ENCODE measurements at regions not wholly inside any gene's neighbourhood (a gene's known extent, or its start where the extent isn't known, plus 50 kb on each side); places are given as distances from the start of the nearest gene placed in this dataset.
A peak's percentile ranks its signal among the peaks of the same experiment; 100 is the strongest.

DNA sequence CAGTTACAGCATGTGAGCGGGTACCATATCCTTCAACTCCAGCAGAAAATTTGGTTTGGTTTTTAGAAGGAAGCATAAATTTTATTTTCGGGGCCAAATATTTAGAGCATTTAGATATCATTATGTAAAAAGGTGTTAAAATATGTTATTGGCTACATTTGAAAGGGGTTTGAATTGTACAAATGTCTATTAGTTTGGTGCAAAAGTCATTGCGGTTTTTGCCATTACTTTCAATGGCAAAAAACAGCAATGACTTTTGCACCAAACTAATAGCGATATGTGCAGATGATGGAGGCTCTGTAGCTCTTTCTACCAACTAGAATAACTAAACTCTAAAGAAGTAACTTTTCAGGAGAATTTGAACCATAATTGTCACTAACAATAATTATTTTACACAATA is 1666.2 kb upstream of the SLC39A10 start:
- Histone ChIP-seq H3K36me3 (ENCODE audit: control insufficient read depth in 3 of 3, insufficient read depth in 2 of 3, low read depth in 1 of 3, low read length in 3 of 3) (no peaks in the 10 kb centered on the region), H3K9me3 (ENCODE audit: control insufficient read depth in 2 of 2, insufficient read depth in 1 of 2, low read depth in 1 of 2, low read length in 1 of 2) (no peaks in the 10 kb centered on the region), H3K27me3 (ENCODE audit: control insufficient read depth in 3 of 3, insufficient read depth in 3 of 3, low read length in 3 of 3) (no peaks in the 10 kb centered on the region), H3K4me3 (ENCODE audit: low read depth in 1 of 3, low read length in 3 of 3) (no peak overlapping the region), H3K27ac (ENCODE audit: low read depth in 1 of 3, low read length in 2 of 3) (no peak overlapping the region), H3K4me1 (ENCODE audit: control insufficient read depth in 3 of 3, insufficient read depth in 2 of 3, low read depth in 1 of 3, low read length in 2 of 3) (no peaks in the 10 kb centered on the region)
- no peak for FAIRE-seq
- 63 to 70% (median 70%) methylated on average over 4 of the region's 4 CpGs for WGBS, 3 donors
- DNase-seq = no peak

DNA sequence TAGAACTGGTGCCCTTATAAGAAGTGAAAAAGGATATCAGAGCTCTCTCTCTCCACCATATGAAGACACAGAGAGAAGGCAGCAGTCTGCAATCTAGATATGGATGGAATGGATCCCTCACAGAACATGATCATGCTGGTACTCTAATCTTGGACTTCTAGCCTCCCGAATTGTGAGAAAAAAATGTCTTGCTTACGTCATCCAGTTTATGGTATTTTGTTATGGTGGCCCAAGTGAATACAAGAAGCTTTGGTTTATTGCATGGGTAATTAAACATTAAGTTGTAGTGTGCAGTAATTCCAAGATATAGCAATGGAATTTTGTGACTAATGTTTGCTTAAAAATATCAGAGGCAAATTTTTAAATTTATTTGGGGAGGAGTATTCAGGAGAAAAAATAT is 1667.4 kb upstream of the SLC39A10 start:
- DNase-seq (no peak), FAIRE-seq (no peak)
- WGBS, 3 donors = 81 to 85% (median 82%) methylated on average over 2 of the region's 2 CpGs
- no peak overlapping the region for H3K27ac ChIP-seq (ENCODE audit: low read depth in 1 of 3, low read length in 2 of 3)
- no peaks in the 10 kb centered on the region for H3K4me1 ChIP-seq (ENCODE audit: control insufficient read depth in 3 of 3, insufficient read depth in 2 of 3, low read depth in 1 of 3, low read length in 2 of 3)
- no peaks in the 10 kb centered on the region for H3K27me3 ChIP-seq (ENCODE audit: control insufficient read depth in 3 of 3, insufficient read depth in 3 of 3, low read length in 3 of 3)
- no peak overlapping the region for H3K4me3 ChIP-seq (ENCODE audit: low read depth in 1 of 3, low read length in 3 of 3)
- no peaks in the 10 kb centered on the region for H3K36me3 ChIP-seq (ENCODE audit: control insufficient read depth in 3 of 3, insufficient read depth in 2 of 3, low read depth in 1 of 3, low read length in 3 of 3)
- no peaks in the 10 kb centered on the region for H3K9me3 ChIP-seq (ENCODE audit: control insufficient read depth in 2 of 2, insufficient read depth in 1 of 2, low read depth in 1 of 2, low read length in 1 of 2)

DNA sequence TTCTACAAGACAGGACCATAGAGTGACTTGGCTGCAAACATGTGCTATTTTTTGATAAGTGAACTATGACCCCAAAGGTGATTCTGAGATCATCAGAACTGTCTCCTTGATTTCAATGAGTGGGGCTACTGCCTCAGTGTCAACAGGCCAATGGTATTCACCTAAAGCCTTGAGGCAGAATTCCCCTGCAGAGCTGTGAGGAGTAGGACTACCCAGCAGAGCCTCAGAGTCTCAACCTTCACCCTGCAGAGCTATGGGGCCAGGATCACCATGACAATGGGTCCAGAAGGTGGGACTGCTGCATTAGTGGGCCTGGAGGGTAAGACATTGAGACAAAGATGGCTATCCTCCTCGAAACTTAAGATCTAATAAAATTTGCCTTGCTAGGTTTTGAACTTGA is 1668.2 kb upstream of the SLC39A10 start:
- no peak for FAIRE-seq
- H3K27me3 ChIP-seq (ENCODE audit: control insufficient read depth in 3 of 3, insufficient read depth in 3 of 3, low read length in 3 of 3) = no peaks in the 10 kb centered on the region
- WGBS, 3 donors = 28 to 75% (median 45%) methylated on average over 1 of the region's 1 CpG

DNA sequence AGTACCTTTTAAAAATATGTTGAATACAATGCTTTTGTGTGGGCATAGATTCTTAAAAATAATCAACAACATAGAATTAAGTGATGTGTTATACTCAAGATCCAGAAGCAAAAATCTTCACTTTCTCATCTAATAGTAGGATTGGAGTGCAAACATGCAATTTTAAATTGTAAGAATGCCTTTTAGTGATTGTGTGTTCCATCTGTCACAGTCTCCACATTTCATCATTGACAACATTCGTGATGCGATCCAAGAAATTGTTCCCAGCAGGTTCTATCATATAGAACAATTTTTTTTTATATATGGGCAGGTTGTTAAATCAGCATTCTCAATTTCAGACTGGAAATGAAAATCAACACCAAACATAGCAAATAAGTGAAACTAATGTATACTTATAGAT is 1671.8 kb upstream of the SLC39A10 start:
- Histone ChIP-seq H3K27me3 (ENCODE audit: control insufficient read depth in 3 of 3, insufficient read depth in 3 of 3, low read length in 3 of 3) (no peaks in the 10 kb centered on the region), H3K4me1 (ENCODE audit: control insufficient read depth in 3 of 3, insufficient read depth in 2 of 3, low read depth in 1 of 3, low read length in 2 of 3) (no peaks in the 10 kb centered on the region), H3K27ac (ENCODE audit: low read depth in 1 of 3, low read length in 2 of 3) (no peak overlapping the region), H3K9me3 (ENCODE audit: control insufficient read depth in 2 of 2, insufficient read depth in 1 of 2, low read depth in 1 of 2, low read length in 1 of 2) (no peaks in the 10 kb centered on the region), H3K36me3 (ENCODE audit: control insufficient read depth in 3 of 3, insufficient read depth in 2 of 3, low read depth in 1 of 3, low read length in 3 of 3) (no peaks in the 10 kb centered on the region), H3K4me3 (ENCODE audit: low read depth in 1 of 3, low read length in 3 of 3) (no peak overlapping the region)
- no peak for DNase-seq
- 89 to 90% (median 89%) methylated on average over 2 of the region's 2 CpGs for WGBS, 3 donors
- no peak for FAIRE-seq

More for the DNA sequence above, 1668.2 kb upstream of the SLC39A10 start:
- no peak overlapping the region for H3K27ac ChIP-seq (ENCODE audit: low read depth in 1 of 3, low read length in 2 of 3)
- no peaks in the 10 kb centered on the region for H3K4me1 ChIP-seq (ENCODE audit: control insufficient read depth in 3 of 3, insufficient read depth in 2 of 3, low read depth in 1 of 3, low read length in 2 of 3)
- no peaks in the 10 kb centered on the region for H3K9me3 ChIP-seq (ENCODE audit: control insufficient read depth in 2 of 2, insufficient read depth in 1 of 2, low read depth in 1 of 2, low read length in 1 of 2)
- no peak for DNase-seq
- no peaks in the 10 kb centered on the region for H3K36me3 ChIP-seq (ENCODE audit: control insufficient read depth in 3 of 3, insufficient read depth in 2 of 3, low read depth in 1 of 3, low read length in 3 of 3)
- no peak overlapping the region for H3K4me3 ChIP-seq (ENCODE audit: low read depth in 1 of 3, low read length in 3 of 3)

DNA sequence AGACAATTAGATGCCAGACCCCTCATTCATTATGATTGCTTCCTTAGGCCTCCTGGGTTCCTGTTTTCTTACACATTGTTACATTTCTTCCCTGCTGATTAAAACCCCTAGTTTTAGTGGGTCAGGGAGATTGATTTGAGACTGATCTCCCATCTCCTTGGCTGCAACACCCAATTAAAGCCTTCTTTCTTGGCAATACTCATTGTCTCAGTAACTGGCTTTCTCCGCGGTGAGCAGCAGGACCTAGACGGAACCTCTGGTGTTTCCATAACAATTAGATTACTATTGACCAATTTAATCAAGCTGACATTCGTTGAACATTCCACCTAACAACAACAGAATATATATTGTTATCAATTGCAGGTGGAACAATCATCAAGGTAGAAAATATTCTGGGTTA is 1676.4 kb upstream of the SLC39A10 start:
- H3K27me3 ChIP-seq (ENCODE audit: control insufficient read depth in 3 of 3, insufficient read depth in 3 of 3, low read length in 3 of 3) = no peaks in the 10 kb centered on the region
- no peak for DNase-seq
- 74 to 81% (median 76%) methylated on average over 4 of the region's 4 CpGs for WGBS, 3 donors
- no peaks in the 10 kb centered on the region for H3K9me3 ChIP-seq (ENCODE audit: control insufficient read depth in 2 of 2, insufficient read depth in 1 of 2, low read depth in 1 of 2, low read length in 1 of 2)
- no peak overlapping the region for H3K4me3 ChIP-seq (ENCODE audit: low read depth in 1 of 3, low read length in 3 of 3)
- no peaks in the 10 kb centered on the region for H3K36me3 ChIP-seq (ENCODE audit: control insufficient read depth in 3 of 3, insufficient read depth in 2 of 3, low read depth in 1 of 3, low read length in 3 of 3)
- no peak overlapping the region for H3K27ac ChIP-seq (ENCODE audit: low read depth in 1 of 3, low read length in 2 of 3)
- no peaks in the 10 kb centered on the region for H3K4me1 ChIP-seq (ENCODE audit: control insufficient read depth in 3 of 3, insufficient read depth in 2 of 3, low read depth in 1 of 3, low read length in 2 of 3)
- FAIRE-seq = no peak

DNA sequence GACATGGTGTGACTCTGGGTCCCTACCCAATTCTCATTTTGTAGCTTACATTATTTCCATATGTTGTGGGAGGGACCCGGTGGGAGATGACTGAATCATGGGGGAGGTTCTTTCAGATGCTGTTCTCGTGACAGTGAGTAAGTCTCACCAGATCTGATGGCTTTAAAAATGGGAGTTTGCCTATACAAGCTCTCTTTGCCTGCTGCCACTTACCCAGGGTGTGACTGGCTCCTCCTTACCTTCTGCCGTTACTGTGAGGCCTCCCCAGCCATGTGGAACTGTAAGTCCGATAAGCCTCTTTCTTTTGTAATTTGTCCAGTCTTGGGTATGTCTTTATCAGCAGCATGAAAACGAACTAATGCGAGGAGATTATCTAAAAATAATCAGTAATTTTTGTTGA is 1683.2 kb upstream of the SLC39A10 start:
- FAIRE-seq = no peak
- Histone ChIP-seq H3K36me3 (ENCODE audit: control insufficient read depth in 3 of 3, insufficient read depth in 2 of 3, low read depth in 1 of 3, low read length in 3 of 3) (no peaks in the 10 kb centered on the region), H3K4me3 (ENCODE audit: low read depth in 1 of 3, low read length in 3 of 3) (no peak overlapping the region), H3K27me3 (ENCODE audit: control insufficient read depth in 3 of 3, insufficient read depth in 3 of 3, low read length in 3 of 3) (no peaks in the 10 kb centered on the region), H3K9me3 (ENCODE audit: control insufficient read depth in 2 of 2, insufficient read depth in 1 of 2, low read depth in 1 of 2, low read length in 1 of 2) (no peaks in the 10 kb centered on the region), H3K4me1 (ENCODE audit: control insufficient read depth in 3 of 3, insufficient read depth in 2 of 3, low read depth in 1 of 3, low read length in 2 of 3) (no peaks in the 10 kb centered on the region), H3K27ac (ENCODE audit: low read depth in 1 of 3, low read length in 2 of 3) (no peak overlapping the region)
- WGBS, 3 donors = 60 to 79% (median 71%) methylated on average over 6 of the region's 6 CpGs
- DNase-seq = no peak

DNA sequence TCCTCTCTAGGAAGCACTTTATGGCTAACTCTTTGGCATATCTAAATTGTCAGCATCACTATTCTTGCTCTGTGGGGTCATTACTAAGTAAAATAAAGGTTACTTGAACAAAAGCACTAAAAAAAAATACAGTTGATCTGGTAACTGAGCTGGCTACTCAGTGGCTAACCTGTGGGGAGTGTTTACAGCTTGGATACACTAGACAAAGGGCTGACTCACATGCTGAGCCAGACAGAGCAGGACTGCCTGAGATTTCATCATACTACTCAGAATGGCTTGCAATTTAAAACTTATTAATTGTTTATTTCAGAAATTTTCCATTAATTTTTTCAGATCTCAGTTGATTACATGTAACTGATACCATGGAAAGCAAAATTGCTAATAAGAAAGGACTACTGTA is 1690.4 kb upstream of the SLC39A10 start:
- FAIRE-seq = no peak

DNA sequence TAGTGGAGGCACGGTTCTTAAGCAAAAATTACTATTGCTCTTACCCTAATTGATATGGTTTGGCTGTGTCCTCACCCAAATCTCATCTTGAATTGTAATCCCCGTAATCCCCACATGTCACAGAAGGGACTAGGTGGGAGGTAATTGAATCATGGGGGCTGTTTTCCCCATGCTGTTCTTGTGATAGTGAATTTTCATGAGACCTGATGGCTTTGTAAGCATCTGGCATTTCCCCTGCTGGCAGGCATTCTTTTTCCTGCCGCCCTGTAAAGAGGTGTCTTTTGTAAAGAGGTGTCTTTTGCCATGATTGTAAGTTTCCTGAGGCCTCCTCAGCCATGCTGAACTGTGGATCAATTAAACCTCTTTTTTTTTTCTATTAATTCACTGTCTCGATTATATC is 1691.8 kb upstream of the SLC39A10 start:
- no peak for DNase-seq
- WGBS, 3 donors = 69 to 71% (median 71%) methylated on average over 4 of the region's 4 CpGs
- Histone ChIP-seq H3K36me3 (ENCODE audit: control insufficient read depth in 3 of 3, insufficient read depth in 2 of 3, low read depth in 1 of 3, low read length in 3 of 3) (no peaks in the 10 kb centered on the region), H3K9me3 (ENCODE audit: control insufficient read depth in 2 of 2, insufficient read depth in 1 of 2, low read depth in 1 of 2, low read length in 1 of 2) (no peaks in the 10 kb centered on the region), H3K27ac (ENCODE audit: low read depth in 1 of 3, low read length in 2 of 3) (no peak overlapping the region), H3K4me3 (ENCODE audit: low read depth in 1 of 3, low read length in 3 of 3) (no peak overlapping the region), H3K27me3 (ENCODE audit: control insufficient read depth in 3 of 3, insufficient read depth in 3 of 3, low read length in 3 of 3) (no peaks in the 10 kb centered on the region), H3K4me1 (ENCODE audit: control insufficient read depth in 3 of 3, insufficient read depth in 2 of 3, low read depth in 1 of 3, low read length in 2 of 3) (no peaks in the 10 kb centered on the region)
- FAIRE-seq = no peak

More for the DNA sequence above, 1690.4 kb upstream of the SLC39A10 start:
- no peaks in the 10 kb centered on the region for H3K27me3 ChIP-seq (ENCODE audit: control insufficient read depth in 3 of 3, insufficient read depth in 3 of 3, low read length in 3 of 3)
- H3K4me3 ChIP-seq (ENCODE audit: low read depth in 1 of 3, low read length in 3 of 3) = no peak overlapping the region
- H3K4me1 ChIP-seq (ENCODE audit: control insufficient read depth in 3 of 3, insufficient read depth in 2 of 3, low read depth in 1 of 3, low read length in 2 of 3) = no peaks in the 10 kb centered on the region
- H3K9me3 ChIP-seq (ENCODE audit: control insufficient read depth in 2 of 2, insufficient read depth in 1 of 2, low read depth in 1 of 2, low read length in 1 of 2) = no peaks in the 10 kb centered on the region
- H3K27ac ChIP-seq (ENCODE audit: low read depth in 1 of 3, low read length in 2 of 3) = no peak overlapping the region
- DNase-seq = no peak
- H3K36me3 ChIP-seq (ENCODE audit: control insufficient read depth in 3 of 3, insufficient read depth in 2 of 3, low read depth in 1 of 3, low read length in 3 of 3) = no peaks in the 10 kb centered on the region

DNA sequence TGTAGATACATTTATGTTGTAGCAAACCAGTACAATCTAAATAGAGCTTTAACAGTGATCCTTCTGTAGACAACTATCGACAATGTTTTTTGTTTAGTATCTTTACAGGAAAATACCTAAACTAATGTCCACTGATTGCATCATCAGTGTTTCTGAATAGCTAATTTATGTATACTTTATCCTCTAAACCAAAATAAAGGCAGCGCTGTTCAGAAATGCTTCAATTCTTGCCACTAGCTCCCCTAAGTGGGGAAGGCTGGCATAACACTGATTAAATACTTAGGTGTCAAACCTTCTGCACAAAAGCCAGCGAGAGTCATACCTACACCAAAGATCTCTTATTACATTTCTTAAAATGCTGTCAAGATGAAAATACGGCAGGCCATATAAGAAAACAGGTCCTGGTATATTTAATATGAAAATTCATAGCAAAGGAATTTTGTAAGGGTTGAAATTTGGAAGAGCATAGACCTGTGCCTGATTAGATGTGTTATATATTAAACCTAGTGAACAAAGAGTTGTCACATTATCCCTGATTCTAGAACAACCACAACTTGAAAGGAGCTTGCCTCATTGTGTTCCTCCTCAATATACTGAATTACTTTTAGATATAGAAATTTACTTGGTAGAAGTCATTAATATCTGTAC is 1693.4 kb upstream of the SLC39A10 start:
- FAIRE-seq = no peak
- no peaks in the 10 kb centered on the region for H3K36me3 ChIP-seq (ENCODE audit: control insufficient read depth in 3 of 3, insufficient read depth in 2 of 3, low read depth in 1 of 3, low read length in 3 of 3)

More for the DNA sequence above, 1693.4 kb upstream of the SLC39A10 start:
- DNase-seq = peak; percentile 1 to 2
- Histone ChIP-seq H3K9me3 (ENCODE audit: control insufficient read depth in 2 of 2, insufficient read depth in 1 of 2, low read depth in 1 of 2, low read length in 1 of 2) (no peaks in the 10 kb centered on the region), H3K4me1 (ENCODE audit: control insufficient read depth in 3 of 3, insufficient read depth in 2 of 3, low read depth in 1 of 3, low read length in 2 of 3) (no peaks in the 10 kb centered on the region), H3K4me3 (ENCODE audit: low read depth in 1 of 3, low read length in 3 of 3) (no peak overlapping the region), H3K27ac (ENCODE audit: low read depth in 1 of 3, low read length in 2 of 3) (no peak overlapping the region), H3K27me3 (ENCODE audit: control insufficient read depth in 3 of 3, insufficient read depth in 3 of 3, low read length in 3 of 3) (no peaks in the 10 kb centered on the region)
- WGBS, 3 donors = 40 to 51% (median 46%) methylated on average over 4 of the region's 4 CpGs

Data from small intestine (tissue), 7 donors.